Parathyroid adenoma (tissue), 2 donors: ENCODE measurements at regions not wholly inside any gene's neighbourhood (a gene's known extent, or its start where the extent isn't known, plus 50 kb on each side); places are given as distances from the start of the nearest gene placed in this dataset.

Source experiments
- H2AFZ ChIP-seq: fragments of 300-600 bp; sonication (generic); one replicate; pipeline ENCODE4 v1.7.0; 2017; ENCODE audit warnings: antibody characterized with exemption, mild to moderate bottlenecking
- H3K27ac ChIP-seq: fragments of 300-600 bp; sonication (generic); one replicate; pipeline ENCODE4 v1.7.0; 2017
- H3K27me3 ChIP-seq: fragments of 300-600 bp; sonication (generic); one replicate; pipeline ENCODE4 v1.7.0; 2017; ENCODE audit warnings: low read length; ENCODE audit not compliant: control insufficient read depth, insufficient read depth
- H3K36me3 ChIP-seq: fragments of 300-600 bp; sonication (generic); one replicate; pipeline ENCODE4 v1.7.0; 2017; ENCODE audit warnings: low read length; ENCODE audit not compliant: control insufficient read depth, insufficient read depth
- H3K4me1 ChIP-seq: fragments of 300-600 bp; sonication (generic); one replicate; pipeline ENCODE4 v1.7.0; 2017; ENCODE audit warnings: control low read depth
- H3K4me2 ChIP-seq: fragments of 300-600 bp; sonication (generic); one replicate; pipeline ENCODE4 v1.7.0; 2017; ENCODE audit warnings: low read length
- H3K4me3 ChIP-seq: fragments of 300-600 bp; sonication (generic); one replicate; pipeline ENCODE4 v1.7.0; 2017; ENCODE audit warnings: low read depth, low read length
- H3K79me2 ChIP-seq: fragments of 300-600 bp; sonication (generic); one replicate; pipeline ENCODE4 v1.7.0; 2017; ENCODE audit warnings: control low read depth
- H3K9ac ChIP-seq: fragments of 300-600 bp; sonication (generic); one replicate; pipeline ENCODE4 v1.7.0; 2017; ENCODE audit warnings: mild to moderate bottlenecking
- H3K9me3 ChIP-seq: fragments of 300-600 bp; sonication (generic); one replicate; pipeline ENCODE4 v1.7.0; 2017; ENCODE audit warnings: low read length; ENCODE audit not compliant: control insufficient read depth
- TF ChIP-seq, protein P1 (sequence below): fragments of 300-600 bp; sonication (generic); IDR thresholded peaks from one replicate; pipeline ENCODE4 v1.7.0; 2017; ENCODE audit warnings: antibody characterized with exemption, mild to moderate bottlenecking
- donor health status: primary hyperparathyroidism.

DNA sequence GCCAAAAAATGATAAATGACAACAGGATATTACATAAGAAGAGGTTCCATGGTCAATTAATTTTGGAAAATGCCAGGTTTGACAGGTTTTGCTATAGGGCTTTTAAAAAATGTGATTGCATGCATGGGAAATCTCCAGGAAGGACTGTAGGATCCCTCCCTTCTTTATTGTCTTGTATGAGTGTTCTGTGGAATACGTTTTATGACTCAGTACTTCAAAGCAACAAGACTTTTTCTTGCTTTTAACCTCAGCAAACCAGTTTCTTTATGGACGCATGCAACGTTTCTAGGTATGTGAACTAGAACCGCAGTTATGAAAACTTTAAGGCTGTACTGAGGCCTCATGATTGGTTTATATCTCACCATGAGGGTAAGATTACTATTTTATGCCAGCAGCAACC lies 76.6 kb upstream of the NTRK2 start:
- Histone ChIP-seq H3K4me2 (no peak overlapping the region), H3K4me3 (no peak overlapping the region), H3K79me2 (no peaks in the 10 kb centered on the region), H3K27me3 (no peaks in the 10 kb centered on the region), H3K27ac (no peak overlapping the region), H3K9ac (no peak overlapping the region), H3K9me3 (no peaks in the 10 kb centered on the region), H3K36me3 (no peaks in the 10 kb centered on the region), H3K4me1 (no peaks in the 10 kb centered on the region), H2AFZ (no peak overlapping the region)
- TF ChIP-seq, protein P1, sequence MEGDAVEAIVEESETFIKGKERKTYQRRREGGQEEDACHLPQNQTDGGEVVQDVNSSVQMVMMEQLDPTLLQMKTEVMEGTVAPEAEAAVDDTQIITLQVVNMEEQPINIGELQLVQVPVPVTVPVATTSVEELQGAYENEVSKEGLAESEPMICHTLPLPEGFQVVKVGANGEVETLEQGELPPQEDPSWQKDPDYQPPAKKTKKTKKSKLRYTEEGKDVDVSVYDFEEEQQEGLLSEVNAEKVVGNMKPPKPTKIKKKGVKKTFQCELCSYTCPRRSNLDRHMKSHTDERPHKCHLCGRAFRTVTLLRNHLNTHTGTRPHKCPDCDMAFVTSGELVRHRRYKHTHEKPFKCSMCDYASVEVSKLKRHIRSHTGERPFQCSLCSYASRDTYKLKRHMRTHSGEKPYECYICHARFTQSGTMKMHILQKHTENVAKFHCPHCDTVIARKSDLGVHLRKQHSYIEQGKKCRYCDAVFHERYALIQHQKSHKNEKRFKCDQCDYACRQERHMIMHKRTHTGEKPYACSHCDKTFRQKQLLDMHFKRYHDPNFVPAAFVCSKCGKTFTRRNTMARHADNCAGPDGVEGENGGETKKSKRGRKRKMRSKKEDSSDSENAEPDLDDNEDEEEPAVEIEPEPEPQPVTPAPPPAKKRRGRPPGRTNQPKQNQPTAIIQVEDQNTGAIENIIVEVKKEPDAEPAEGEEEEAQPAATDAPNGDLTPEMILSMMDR: no peak

DNA sequence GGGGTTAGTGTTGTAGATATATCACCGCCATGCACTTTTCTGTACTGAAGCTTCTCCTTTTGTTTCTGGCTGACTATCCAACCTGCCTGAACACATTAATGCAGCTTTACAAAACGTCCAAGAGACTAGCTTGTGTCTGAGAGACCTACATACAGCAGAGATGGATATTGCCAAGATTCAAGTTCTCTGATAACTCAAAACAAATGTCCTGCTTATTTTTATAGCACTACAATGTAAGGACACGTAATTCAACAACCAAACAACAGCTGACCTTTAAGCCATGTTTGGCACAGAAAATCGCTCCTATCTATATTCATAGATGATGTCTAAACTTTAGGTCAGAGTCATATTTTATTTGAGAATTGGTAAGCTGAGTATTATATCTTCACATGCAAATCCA lies 76.2 kb upstream of the NTRK2 start:
- no peaks in the 10 kb centered on the region for H3K36me3 ChIP-seq
- H3K27me3 ChIP-seq: no peaks in the 10 kb centered on the region
- H3K27ac ChIP-seq: no peak overlapping the region
- TF ChIP-seq, protein P1: no peak
- no peaks in the 10 kb centered on the region for H3K4me1 ChIP-seq
- H3K79me2 ChIP-seq: no peaks in the 10 kb centered on the region
- no peak overlapping the region for H2AFZ ChIP-seq
- no peak overlapping the region for H3K4me2 ChIP-seq
- H3K9me3 ChIP-seq: no peaks in the 10 kb centered on the region
- H3K4me3 ChIP-seq: no peak overlapping the region
- H3K9ac ChIP-seq: no peak overlapping the region

DNA sequence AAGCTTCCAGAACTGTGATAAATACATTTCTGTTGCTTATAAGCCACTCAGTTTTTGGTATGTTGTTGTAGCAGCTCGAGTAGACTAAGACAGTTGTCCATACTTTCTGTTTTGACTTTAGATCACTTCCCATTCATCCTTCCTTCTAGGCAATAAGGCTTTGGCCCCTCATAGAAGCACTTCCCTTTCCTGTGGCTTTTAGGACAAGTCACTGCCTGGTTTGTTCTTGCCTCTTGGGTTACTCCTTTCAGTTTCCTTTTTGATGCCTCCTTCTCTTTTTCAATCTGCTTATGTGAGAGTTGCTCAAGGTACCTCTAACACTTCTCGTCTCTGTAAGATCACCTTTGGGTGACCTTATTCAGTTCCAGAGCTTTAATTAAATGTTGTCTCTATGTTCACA lies 72.4 kb upstream of the NTRK2 start:
- H3K79me2 ChIP-seq: no peaks in the 10 kb centered on the region
- no peaks in the 10 kb centered on the region for H3K27me3 ChIP-seq
- H2AFZ ChIP-seq: no peak overlapping the region
- no peaks in the 10 kb centered on the region for H3K36me3 ChIP-seq
- no peak overlapping the region for H3K4me3 ChIP-seq
- H3K9ac ChIP-seq: no peak overlapping the region
- H3K27ac ChIP-seq: no peak overlapping the region
- H3K9me3 ChIP-seq: no peaks in the 10 kb centered on the region
- H3K4me2 ChIP-seq: no peak overlapping the region
- H3K4me1 ChIP-seq: no peaks in the 10 kb centered on the region
- TF ChIP-seq, protein P1: no peak

DNA sequence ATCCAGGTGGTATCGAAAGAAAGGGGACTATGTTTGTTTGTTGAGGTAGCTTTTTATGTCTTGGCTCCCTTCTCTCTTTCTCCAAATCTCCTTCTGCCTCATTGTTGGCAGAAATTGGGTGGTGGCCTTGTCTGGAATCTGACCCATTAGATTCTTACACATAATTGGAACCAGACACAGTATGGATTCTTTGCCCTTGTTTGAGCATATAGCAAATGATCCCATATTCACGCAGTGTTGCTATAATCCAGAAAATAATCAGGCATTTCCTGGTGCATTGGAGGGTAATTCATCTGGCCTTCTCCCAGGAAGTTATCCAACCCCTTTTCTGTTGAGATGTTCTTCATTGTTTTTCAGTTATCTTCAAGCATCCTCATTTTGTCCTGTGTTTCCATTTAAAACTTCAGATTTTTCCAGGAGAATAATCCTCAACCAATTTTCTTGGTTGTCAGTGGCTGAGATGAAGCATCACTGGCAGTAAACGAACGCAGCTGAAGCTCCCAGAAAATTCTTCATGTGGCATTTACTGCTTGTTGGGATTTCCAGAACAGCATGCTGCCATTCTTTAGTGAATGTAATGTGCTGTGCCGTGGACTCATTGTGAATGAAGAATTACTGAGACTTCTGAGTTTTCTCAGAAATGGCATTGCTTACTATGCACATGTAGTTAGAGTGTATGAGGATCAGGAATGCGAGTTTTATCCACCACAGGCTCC lies 70.5 kb upstream of the NTRK2 start:
- H3K27ac ChIP-seq: no peak overlapping the region
- H3K79me2 ChIP-seq: no peaks in the 10 kb centered on the region
- no peak overlapping the region for H2AFZ ChIP-seq
- H3K9me3 ChIP-seq: no peaks in the 10 kb centered on the region
- H3K4me2 ChIP-seq: no peak overlapping the region
- no peaks in the 10 kb centered on the region for H3K27me3 ChIP-seq
- no peaks in the 10 kb centered on the region for H3K36me3 ChIP-seq
- no peaks in the 10 kb centered on the region for H3K4me1 ChIP-seq
- no peak overlapping the region for H3K9ac ChIP-seq
- TF ChIP-seq, protein P1: no peak
- H3K4me3 ChIP-seq: no peak overlapping the region

DNA sequence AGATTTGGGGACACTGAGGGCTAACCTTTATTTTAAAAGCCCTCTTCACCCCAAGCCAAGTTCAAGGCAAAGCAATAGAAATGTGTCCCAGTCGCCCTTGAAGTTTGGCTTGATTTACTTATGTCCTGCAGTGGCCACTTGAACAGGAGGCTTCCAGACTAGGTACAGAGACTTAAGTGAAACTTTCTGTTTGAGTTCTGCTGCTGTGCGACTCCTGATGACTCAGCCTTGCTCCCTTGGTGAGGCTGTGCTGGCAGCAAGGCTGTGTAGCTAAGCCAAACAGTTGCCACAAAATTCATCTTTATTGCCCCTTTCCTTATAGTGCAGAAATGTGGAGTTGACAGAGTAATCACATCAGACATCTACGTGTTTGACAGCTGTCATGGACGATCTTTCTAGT lies 68.8 kb upstream of the NTRK2 start:
- H3K4me1 ChIP-seq: no peaks in the 10 kb centered on the region

More for the DNA sequence above, 68.8 kb upstream of the NTRK2 start:
- H2AFZ ChIP-seq: no peak overlapping the region
- H3K27me3 ChIP-seq: no peaks in the 10 kb centered on the region
- H3K9me3 ChIP-seq: no peaks in the 10 kb centered on the region
- TF ChIP-seq, protein P1: no peak
- H3K4me2 ChIP-seq: no peak overlapping the region
- H3K79me2 ChIP-seq: no peaks in the 10 kb centered on the region
- H3K9ac ChIP-seq: no peak overlapping the region
- H3K36me3 ChIP-seq: no peaks in the 10 kb centered on the region
- no peak overlapping the region for H3K4me3 ChIP-seq
- H3K27ac ChIP-seq: no peak overlapping the region
